ENCODE measurements at regions not wholly inside any gene's neighbourhood (a gene's known extent, or its start where the extent isn't known, plus 50 kb on each side); places are given as distances from the start of the nearest gene placed in this dataset.
"Not testable (repeated sequence)": the region's sequence is repeated elsewhere in the genome, so short reads cannot be mapped to it uniquely, and the experiment has no call there.

DNA sequence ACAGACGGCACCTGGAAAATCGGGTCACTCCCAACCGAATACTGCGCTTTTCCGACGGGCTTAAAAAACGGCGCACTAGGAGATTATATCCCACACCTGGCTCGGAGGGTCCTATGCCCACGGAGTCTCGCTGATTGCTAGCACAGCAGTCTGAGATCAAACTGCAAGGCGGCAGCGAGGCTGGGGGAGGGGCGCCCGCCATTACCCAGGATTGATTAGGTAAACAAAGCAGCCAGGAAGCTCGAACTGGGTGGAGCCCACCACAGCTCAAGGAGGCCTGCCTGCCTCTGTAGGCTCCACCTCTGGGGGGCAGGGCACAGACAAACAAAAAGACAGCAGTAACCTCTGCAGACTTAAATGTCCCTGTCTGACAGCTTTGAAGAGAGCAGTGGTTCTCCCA lies 64.5 kb downstream of the SLC30A10 start:
- not testable (repeated sequence) for H3K36me3 ChIP-seq (ENCODE audit: control insufficient read depth, insufficient read depth, low read length); H3K4me3 ChIP-seq (ENCODE audit: low read depth, low read length); DNase-seq (ENCODE audit: low read depth); H3K27me3 ChIP-seq (ENCODE audit: control insufficient read depth, insufficient read depth, low read length)

DNA sequence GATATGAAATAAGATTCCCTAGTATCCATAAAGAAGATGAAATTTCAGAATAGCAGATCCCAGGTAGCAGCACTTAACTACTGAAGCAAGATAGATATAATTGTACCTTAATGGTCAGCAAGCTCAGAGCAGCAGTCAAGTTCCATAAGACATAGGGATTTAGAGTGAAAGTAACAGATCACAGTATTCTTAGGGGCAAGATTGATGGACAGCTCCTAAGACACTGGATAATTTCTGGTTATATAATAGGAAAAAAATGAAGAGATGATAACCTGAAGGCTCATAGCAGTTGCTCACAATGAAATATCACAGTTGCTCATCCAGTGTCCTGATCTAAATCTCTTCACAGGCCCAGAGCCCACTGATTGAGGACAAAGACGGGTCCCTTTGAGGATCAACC lies 66.0 kb downstream of the SLC30A10 start:
- H3K36me3 ChIP-seq (ENCODE audit: control insufficient read depth, insufficient read depth, low read length) = no peaks in the 10 kb centered on the region
- H3K27me3 ChIP-seq (ENCODE audit: control insufficient read depth, insufficient read depth, low read length) = no peaks in the 10 kb centered on the region
- no peak for DNase-seq (ENCODE audit: low read depth)
- TF ChIP-seq, protein P1, sequence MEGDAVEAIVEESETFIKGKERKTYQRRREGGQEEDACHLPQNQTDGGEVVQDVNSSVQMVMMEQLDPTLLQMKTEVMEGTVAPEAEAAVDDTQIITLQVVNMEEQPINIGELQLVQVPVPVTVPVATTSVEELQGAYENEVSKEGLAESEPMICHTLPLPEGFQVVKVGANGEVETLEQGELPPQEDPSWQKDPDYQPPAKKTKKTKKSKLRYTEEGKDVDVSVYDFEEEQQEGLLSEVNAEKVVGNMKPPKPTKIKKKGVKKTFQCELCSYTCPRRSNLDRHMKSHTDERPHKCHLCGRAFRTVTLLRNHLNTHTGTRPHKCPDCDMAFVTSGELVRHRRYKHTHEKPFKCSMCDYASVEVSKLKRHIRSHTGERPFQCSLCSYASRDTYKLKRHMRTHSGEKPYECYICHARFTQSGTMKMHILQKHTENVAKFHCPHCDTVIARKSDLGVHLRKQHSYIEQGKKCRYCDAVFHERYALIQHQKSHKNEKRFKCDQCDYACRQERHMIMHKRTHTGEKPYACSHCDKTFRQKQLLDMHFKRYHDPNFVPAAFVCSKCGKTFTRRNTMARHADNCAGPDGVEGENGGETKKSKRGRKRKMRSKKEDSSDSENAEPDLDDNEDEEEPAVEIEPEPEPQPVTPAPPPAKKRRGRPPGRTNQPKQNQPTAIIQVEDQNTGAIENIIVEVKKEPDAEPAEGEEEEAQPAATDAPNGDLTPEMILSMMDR (IDR thresholded peaks at IDR 0.05; ENCODE audit: insufficient read depth, low read length, poor library complexity, severe bottlenecking) = no peak
- H3K4me3 ChIP-seq (ENCODE audit: low read depth, low read length) = no peak overlapping the region

- Histone ChIP-seq H3K27me3 (ENCODE audit: control insufficient read depth, insufficient read depth, low read length) (no peaks in the 10 kb centered on the region), H3K4me3 (ENCODE audit: low read depth, low read length) (no peak overlapping the region), H3K36me3 (ENCODE audit: control insufficient read depth, insufficient read depth, low read length) (no peaks in the 10 kb centered on the region)
- DNase-seq (ENCODE audit: low read depth) = no peak
- TF ChIP-seq, protein P1 (IDR thresholded peaks at IDR 0.05; ENCODE audit: insufficient read depth, low read length, poor library complexity, severe bottlenecking) = no peak
Observed at GRCh38 chr1:219858980-219859379, 69.4 kb downstream of the SLC30A10 start.

DNA sequence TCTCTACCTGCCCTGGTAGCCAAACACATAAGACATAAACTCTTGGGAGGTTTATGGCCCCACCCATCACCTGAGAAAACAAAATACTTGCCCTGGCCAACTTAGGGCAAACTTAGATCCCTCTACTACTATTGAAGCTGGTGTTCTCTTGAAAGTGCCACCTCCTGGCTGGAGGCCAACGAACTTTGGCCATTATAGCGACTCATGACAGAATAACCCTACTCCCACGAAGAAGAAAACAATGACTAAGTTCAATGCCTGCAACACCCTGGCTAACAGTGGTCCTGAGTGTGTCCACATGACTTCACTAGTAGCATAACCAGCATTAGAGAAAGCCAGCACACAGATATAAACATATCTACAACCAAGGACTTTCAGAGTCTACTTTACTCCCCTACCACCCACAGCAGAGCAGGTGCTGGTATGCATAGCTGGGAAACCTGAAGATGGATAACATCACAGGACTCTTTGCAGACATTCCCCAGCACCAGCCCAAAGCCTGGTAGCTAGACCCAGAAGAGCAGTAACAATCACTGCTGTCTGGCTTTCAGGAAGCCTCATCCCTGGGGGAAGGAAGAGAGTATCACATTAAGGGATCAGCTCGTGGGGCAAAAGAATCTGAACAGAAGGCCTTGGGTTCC lies 81.0 kb downstream of the SLC30A10 start:
- DNase-seq (ENCODE audit: low read depth) = peak; percentile 12
- no peaks in the 10 kb centered on the region for H3K36me3 ChIP-seq (ENCODE audit: control insufficient read depth, insufficient read depth, low read length)
- TF ChIP-seq, protein P1 (IDR thresholded peaks at IDR 0.05; ENCODE audit: insufficient read depth, low read length, poor library complexity, severe bottlenecking) = no peak
- H3K27me3 ChIP-seq (ENCODE audit: control insufficient read depth, insufficient read depth, low read length) = no peaks in the 10 kb centered on the region
- H3K4me3 ChIP-seq (ENCODE audit: low read depth, low read length) = no peak overlapping the region

GRCh38 chr1:219839595-219839994 lies 88.8 kb downstream of the SLC30A10 start:
- not testable (repeated sequence) for H3K4me3 ChIP-seq (ENCODE audit: low read depth, low read length); H3K36me3 ChIP-seq (ENCODE audit: control insufficient read depth, insufficient read depth, low read length); DNase-seq (ENCODE audit: low read depth); H3K27me3 ChIP-seq (ENCODE audit: control insufficient read depth, insufficient read depth, low read length)

DNA sequence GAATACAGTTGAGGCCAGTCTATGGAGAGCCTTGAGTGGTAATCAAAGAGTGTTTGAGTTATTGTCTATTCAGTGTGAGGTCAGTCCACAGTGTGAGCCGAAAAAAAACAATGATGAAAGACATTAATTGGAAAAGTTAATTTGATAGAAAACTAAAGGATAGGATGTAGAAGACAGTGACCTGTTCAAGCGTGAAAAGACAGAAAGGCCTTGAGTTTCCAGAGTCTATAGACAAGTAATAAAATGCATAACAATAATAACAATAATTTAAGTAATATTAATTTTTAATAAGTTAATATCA lies 90.4 kb downstream of the SLC30A10 start:
- H3K4me3 ChIP-seq (ENCODE audit: low read depth, low read length) = no peak overlapping the region
- H3K36me3 ChIP-seq (ENCODE audit: control insufficient read depth, insufficient read depth, low read length) = no peaks in the 10 kb centered on the region
- TF ChIP-seq, protein P1 (IDR thresholded peaks at IDR 0.05; ENCODE audit: insufficient read depth, low read length, poor library complexity, severe bottlenecking) = no peak
- DNase-seq (ENCODE audit: low read depth) = no peak
- H3K27me3 ChIP-seq (ENCODE audit: control insufficient read depth, insufficient read depth, low read length) = peaks cover 3% of the 10 kb centered on the region

DNA sequence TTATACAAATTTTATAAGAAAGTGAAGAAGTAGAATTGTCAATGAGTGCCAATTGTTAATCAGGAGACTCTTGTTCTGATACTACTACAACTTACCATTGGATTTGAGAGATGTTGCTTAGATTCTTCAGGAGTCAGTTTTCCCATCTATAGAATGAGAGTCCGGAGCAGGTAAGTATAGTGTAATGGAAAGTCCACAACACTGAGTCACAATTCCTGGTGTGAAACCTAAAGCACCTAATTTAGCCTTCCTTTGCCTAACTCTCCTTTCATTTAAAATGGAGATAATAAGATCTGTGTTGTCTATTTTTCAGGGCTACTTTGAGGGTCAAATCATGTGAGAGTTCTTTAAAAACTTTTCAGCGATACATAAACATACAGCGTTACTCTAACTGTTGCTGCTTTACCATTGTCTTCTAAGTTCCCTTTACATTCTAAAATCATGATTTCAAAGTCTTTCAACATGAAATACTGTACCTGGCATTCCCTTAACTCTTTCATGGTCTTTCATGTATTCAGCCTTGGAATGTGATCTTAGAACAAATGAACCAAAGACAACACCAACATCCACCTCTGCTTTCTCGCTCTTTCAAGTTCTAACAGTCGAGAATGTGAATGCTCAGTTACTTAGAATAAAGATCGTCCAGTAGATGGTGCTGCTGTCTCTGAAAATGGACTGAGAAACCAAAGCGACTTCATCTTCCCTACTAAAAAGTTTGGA lies 90.9 kb downstream of the SLC30A10 start:
- peaks cover 3% of the 10 kb centered on the region for H3K27me3 ChIP-seq (ENCODE audit: control insufficient read depth, insufficient read depth, low read length)

More for the DNA sequence above, 90.9 kb downstream of the SLC30A10 start:
- Histone ChIP-seq H3K36me3 (ENCODE audit: control insufficient read depth, insufficient read depth, low read length) (no peaks in the 10 kb centered on the region), H3K4me3 (ENCODE audit: low read depth, low read length) (no peak overlapping the region)
- DNase-seq (ENCODE audit: low read depth) = peak; percentile 5
- TF ChIP-seq, protein P1 (IDR thresholded peaks at IDR 0.05; ENCODE audit: insufficient read depth, low read length, poor library complexity, severe bottlenecking) = peak; percentile 55
